ENCODE measurements at regions not wholly inside any gene's neighbourhood (a gene's known extent, or its start where the extent isn't known, plus 50 kb on each side); places are given as distances from the start of the nearest gene placed in this dataset.

DNA sequence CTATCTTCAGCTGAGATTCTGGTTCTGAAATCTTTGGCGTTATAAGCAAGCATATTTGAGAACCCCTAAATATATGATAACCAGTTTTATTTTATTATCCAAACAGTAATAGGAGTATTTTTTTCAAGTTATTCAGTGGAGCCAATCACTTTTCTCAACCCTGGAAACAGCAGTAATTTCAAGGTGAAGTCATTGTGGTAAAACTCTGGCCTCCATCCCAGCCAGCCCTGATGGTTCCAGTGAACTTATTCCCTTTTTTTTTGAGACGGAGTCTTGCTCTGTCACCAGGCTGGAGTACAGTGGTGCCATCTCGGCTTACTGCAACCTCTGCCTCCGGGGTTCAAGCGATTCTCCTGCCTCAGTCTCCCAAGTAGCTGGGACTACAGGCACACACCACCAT, 545.4 kb upstream of the IL12A start:
- Histone ChIP-seq H3K9ac (ENCODE audit: insufficient read length) (no peak overlapping the region), H3K4me3 (no peak overlapping the region), H3K27ac (no peak overlapping the region), H3K36me3 (ENCODE audit: insufficient read depth, low read length) (no peaks in the 10 kb centered on the region), H3K9me3 (ENCODE audit: low read depth, low read length) (no peaks in the 10 kb centered on the region)
- DNase-seq (ENCODE audit: low read depth, low spot score), result no peak
- TF ChIP-seq EZH2 (IDR thresholded peaks at IDR 0.05) (no peak), FOXP2 (optimal IDR thresholded peaks at IDR 0.05; ENCODE audit: control extremely low read depth, extremely low read length, insufficient read depth) (no peak), POLR2AphosphoS5 (IDR thresholded peaks at IDR 0.05; ENCODE audit: borderline replicate concordance, low read depth, low read length) (no peak)

DNA sequence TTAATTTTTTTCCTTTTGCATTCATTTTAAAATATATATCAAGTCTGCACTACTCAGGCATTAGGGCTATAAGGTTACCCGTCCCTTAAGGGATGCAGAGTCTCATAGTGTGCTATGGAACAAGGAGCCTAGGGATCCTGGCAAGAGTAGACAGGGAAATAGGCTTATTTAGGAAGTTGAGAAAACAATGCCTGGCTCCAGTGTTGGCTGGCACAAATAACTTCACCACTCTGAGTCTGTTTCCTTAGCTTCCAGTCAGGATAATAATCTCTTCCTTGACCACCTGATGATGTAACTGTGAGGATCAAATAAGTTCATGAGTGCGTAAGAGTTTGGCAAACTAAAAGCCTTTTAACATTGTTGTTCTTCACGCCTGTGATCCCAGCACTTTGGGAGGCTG, 540.8 kb upstream of the IL12A start:
- H3K36me3 ChIP-seq (ENCODE audit: insufficient read depth, low read length), result no peaks in the 10 kb centered on the region
- no peak overlapping the region for H3K9ac ChIP-seq (ENCODE audit: insufficient read length)
- H3K4me3 ChIP-seq, result no peak overlapping the region
- no peak overlapping the region for H3K27ac ChIP-seq
- no peaks in the 10 kb centered on the region for H3K9me3 ChIP-seq (ENCODE audit: low read depth, low read length)
- no peak for DNase-seq (ENCODE audit: low read depth, low spot score)
- TF ChIP-seq EZH2 (IDR thresholded peaks at IDR 0.05) (no peak), POLR2AphosphoS5 (IDR thresholded peaks at IDR 0.05; ENCODE audit: borderline replicate concordance, low read depth, low read length) (no peak), FOXP2 (optimal IDR thresholded peaks at IDR 0.05; ENCODE audit: control extremely low read depth, extremely low read length, insufficient read depth) (no peak)

DNA sequence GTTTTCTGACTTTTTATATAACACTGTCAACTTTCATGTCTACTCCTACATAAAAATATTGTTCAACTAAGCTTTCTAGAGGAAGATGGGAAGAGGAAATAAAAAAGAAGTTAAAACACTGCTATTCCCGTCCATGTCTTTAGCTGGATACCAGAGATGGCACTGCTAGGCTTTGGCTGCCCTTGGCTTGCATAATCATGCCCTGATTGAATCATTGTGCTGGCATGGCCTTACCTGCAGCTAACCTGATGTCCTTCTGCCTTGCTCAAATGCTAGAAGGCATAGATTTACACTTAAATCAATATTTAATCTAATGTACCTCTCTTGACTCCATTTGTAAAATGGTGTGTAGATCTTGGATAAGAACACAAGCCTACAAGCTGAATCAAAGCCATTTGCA, 539.7 kb upstream of the IL12A start:
- no peak for DNase-seq (ENCODE audit: low read depth, low spot score)
- TF ChIP-seq POLR2AphosphoS5 (IDR thresholded peaks at IDR 0.05; ENCODE audit: borderline replicate concordance, low read depth, low read length), result no peak
- TF ChIP-seq EZH2 (IDR thresholded peaks at IDR 0.05), result no peak
- no peak for TF ChIP-seq FOXP2 (optimal IDR thresholded peaks at IDR 0.05; ENCODE audit: control extremely low read depth, extremely low read length, insufficient read depth)

DNA sequence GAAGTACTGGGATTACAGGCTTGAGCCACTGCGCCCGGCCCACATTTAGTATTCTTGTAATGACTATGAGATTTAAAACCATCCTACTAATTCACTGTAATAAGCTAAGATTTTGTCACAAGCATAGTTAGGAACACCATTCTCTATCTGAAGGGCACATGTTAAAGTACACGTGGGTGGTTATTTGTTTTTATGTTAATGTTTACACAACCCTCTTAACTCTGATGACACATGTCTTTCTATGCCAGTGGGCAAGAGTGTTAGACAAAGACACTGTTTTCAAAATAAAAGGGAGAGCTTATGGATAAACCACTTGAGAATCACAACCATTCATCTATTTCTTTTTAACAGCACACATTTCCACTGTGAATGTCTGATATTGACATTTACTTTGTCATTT, 537.6 kb upstream of the IL12A start:
- no peaks in the 10 kb centered on the region for H3K36me3 ChIP-seq (ENCODE audit: insufficient read depth, low read length)
- no peak overlapping the region for H3K27ac ChIP-seq
- H3K4me3 ChIP-seq, result no peak overlapping the region
- no peaks in the 10 kb centered on the region for H3K9me3 ChIP-seq (ENCODE audit: low read depth, low read length)
- TF ChIP-seq FOXP2 (optimal IDR thresholded peaks at IDR 0.05; ENCODE audit: control extremely low read depth, extremely low read length, insufficient read depth) (no peak), POLR2AphosphoS5 (IDR thresholded peaks at IDR 0.05; ENCODE audit: borderline replicate concordance, low read depth, low read length) (no peak), EZH2 (IDR thresholded peaks at IDR 0.05) (no peak)
- no peak for DNase-seq (ENCODE audit: low read depth, low spot score)
- H3K9ac ChIP-seq (ENCODE audit: insufficient read length), result no peak overlapping the region

More for the DNA sequence above, 539.7 kb upstream of the IL12A start:
- Histone ChIP-seq H3K36me3 (ENCODE audit: insufficient read depth, low read length) (no peaks in the 10 kb centered on the region), H3K27ac (no peak overlapping the region), H3K9ac (ENCODE audit: insufficient read length) (no peak overlapping the region), H3K4me3 (no peak overlapping the region), H3K9me3 (ENCODE audit: low read depth, low read length) (no peaks in the 10 kb centered on the region)

DNA sequence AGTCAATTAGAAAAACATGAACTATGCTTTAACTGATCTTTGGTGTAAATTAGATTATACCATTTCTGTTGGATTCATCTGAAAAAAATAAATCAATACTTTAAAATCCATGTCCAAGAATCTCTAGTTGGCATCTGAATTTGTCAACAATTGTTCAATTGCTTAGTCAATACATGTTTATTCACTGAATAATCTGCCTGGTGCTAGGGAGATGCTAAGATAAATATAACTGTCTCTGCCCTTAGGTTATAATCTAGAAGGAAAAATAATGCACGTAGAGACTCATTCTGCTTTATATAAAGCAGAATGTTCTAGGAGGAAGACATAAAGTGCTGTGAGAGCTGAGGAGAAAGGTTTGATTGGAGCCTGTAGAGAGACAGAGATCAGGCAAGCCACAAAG, 537.2 kb upstream of the IL12A start:
- Histone ChIP-seq H3K27ac (no peak overlapping the region), H3K9me3 (ENCODE audit: low read depth, low read length) (no peaks in the 10 kb centered on the region), H3K9ac (ENCODE audit: insufficient read length) (no peak overlapping the region), H3K36me3 (ENCODE audit: insufficient read depth, low read length) (no peaks in the 10 kb centered on the region), H3K4me3 (no peak overlapping the region)
- TF ChIP-seq EZH2 (IDR thresholded peaks at IDR 0.05) (no peak), FOXP2 (optimal IDR thresholded peaks at IDR 0.05; ENCODE audit: control extremely low read depth, extremely low read length, insufficient read depth) (no peak), POLR2AphosphoS5 (IDR thresholded peaks at IDR 0.05; ENCODE audit: borderline replicate concordance, low read depth, low read length) (no peak)
- DNase-seq (ENCODE audit: low read depth, low spot score), result no peak

DNA sequence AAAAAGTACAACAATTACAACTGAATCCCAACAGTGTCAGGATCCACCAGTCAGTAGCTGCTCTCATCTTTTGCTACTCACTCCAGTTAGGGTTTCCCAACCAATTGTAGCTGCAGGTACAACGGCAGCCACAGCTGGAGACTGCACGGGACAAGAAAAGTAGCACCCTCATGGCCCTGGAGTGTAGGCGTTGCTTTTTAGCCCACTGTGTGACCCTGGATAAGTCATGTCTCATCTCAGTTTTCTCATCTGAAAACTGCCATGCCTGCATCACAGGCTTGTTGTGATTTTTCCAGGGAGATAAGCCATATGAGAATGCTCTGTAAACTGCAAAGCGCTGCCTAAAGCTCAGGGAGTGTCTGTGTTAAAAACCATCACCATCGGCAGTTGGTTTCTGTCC, 535.6 kb upstream of the IL12A start:
- H3K4me3 ChIP-seq, result no peak overlapping the region
- H3K9me3 ChIP-seq (ENCODE audit: low read depth, low read length), result no peaks in the 10 kb centered on the region
- DNase-seq (ENCODE audit: low read depth, low spot score), result no peak
- H3K36me3 ChIP-seq (ENCODE audit: insufficient read depth, low read length), result no peaks in the 10 kb centered on the region
- TF ChIP-seq FOXP2 (optimal IDR thresholded peaks at IDR 0.05; ENCODE audit: control extremely low read depth, extremely low read length, insufficient read depth) (no peak), EZH2 (IDR thresholded peaks at IDR 0.05) (no peak), POLR2AphosphoS5 (IDR thresholded peaks at IDR 0.05; ENCODE audit: borderline replicate concordance, low read depth, low read length) (no peak)
- H3K9ac ChIP-seq (ENCODE audit: insufficient read length), result no peak overlapping the region
- no peak overlapping the region for H3K27ac ChIP-seq

DNA sequence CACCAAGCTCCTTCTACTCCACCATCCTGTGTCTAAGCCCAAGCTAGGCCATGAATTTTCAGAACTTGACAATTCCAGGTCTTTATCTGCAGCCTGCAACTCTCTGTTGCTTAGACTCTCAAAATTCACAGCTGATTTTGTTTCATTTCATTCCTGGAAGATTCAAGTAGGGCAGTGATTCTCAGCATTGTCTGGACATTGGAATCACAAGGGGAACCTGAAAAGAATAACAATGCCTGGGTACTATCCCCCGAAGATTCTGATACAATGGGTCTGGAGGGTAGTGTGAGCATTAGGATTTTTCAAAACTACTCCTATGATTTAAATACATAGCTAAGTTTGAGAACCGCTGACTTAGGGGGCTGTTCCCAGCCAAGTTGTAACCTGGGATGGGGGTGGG, 534.7 kb upstream of the IL12A start:
- Histone ChIP-seq H3K9me3 (ENCODE audit: low read depth, low read length) (no peaks in the 10 kb centered on the region), H3K36me3 (ENCODE audit: insufficient read depth, low read length) (no peaks in the 10 kb centered on the region), H3K4me3 (no peak overlapping the region), H3K27ac (no peak overlapping the region), H3K9ac (ENCODE audit: insufficient read length) (no peak overlapping the region)
- no peak for DNase-seq (ENCODE audit: low read depth, low spot score)
- no peak for TF ChIP-seq EZH2 (IDR thresholded peaks at IDR 0.05)
- TF ChIP-seq FOXP2 (optimal IDR thresholded peaks at IDR 0.05; ENCODE audit: control extremely low read depth, extremely low read length, insufficient read depth), result no peak
- no peak for TF ChIP-seq POLR2AphosphoS5 (IDR thresholded peaks at IDR 0.05; ENCODE audit: borderline replicate concordance, low read depth, low read length)

DNA sequence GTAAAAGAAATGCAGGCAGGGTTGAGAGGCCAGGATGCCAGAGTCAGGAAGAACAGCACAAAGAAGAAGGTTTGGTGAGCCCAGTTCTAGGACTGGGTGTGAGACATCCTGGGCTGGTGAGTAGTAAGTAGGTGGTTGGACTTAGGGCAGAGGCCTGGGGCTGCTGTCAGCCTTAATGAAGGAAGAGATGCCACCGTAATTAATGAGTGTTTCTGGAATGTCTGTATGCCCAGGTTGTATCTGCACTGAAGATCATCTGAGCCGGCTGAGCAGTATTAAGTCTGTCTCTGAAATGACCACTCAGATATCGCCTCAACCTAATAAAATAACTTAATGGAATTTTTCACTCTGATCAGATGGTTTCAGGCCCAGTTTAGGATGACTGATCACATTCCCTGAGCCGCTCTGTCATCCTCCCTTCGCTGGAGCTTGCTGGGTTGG, 532.9 kb upstream of the IL12A start:
- Histone ChIP-seq H3K4me3 (no peak overlapping the region), H3K9me3 (ENCODE audit: low read depth, low read length) (no peaks in the 10 kb centered on the region), H3K27ac (no peak overlapping the region), H3K36me3 (ENCODE audit: insufficient read depth, low read length) (no peaks in the 10 kb centered on the region), H3K9ac (ENCODE audit: insufficient read length) (no peak overlapping the region)
- no peak for TF ChIP-seq FOXP2 (optimal IDR thresholded peaks at IDR 0.05; ENCODE audit: control extremely low read depth, extremely low read length, insufficient read depth)
- no peak for TF ChIP-seq EZH2 (IDR thresholded peaks at IDR 0.05)
- TF ChIP-seq POLR2AphosphoS5 (IDR thresholded peaks at IDR 0.05; ENCODE audit: borderline replicate concordance, low read depth, low read length), result no peak
- DNase-seq (ENCODE audit: low read depth, low spot score), result no peak

DNA sequence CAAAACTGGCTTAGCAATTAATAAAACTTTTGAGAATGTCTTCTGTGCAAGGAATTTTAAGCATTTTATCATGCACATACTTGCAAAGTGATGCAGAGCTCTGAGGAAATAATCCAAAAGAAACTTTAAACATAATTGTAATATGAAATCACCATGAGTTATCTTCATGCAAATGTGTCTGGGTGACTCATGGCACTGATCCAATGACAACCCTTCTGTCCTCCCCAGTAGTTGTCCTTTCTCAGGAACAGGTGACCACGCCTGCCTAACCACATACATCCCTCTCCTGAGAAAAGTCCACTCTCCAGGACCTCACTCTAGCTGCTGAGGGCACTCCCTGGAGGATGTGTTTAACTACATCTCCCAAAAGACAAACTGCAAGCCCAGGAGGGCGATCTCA, 530.6 kb upstream of the IL12A start:
- TF ChIP-seq EZH2 (IDR thresholded peaks at IDR 0.05) (no peak), FOXP2 (optimal IDR thresholded peaks at IDR 0.05; ENCODE audit: control extremely low read depth, extremely low read length, insufficient read depth) (no peak), POLR2AphosphoS5 (IDR thresholded peaks at IDR 0.05; ENCODE audit: borderline replicate concordance, low read depth, low read length) (no peak)
- H3K9me3 ChIP-seq (ENCODE audit: low read depth, low read length), result no peaks in the 10 kb centered on the region
- no peak overlapping the region for H3K4me3 ChIP-seq
- no peak overlapping the region for H3K27ac ChIP-seq
- no peaks in the 10 kb centered on the region for H3K36me3 ChIP-seq (ENCODE audit: insufficient read depth, low read length)
- no peak overlapping the region for H3K9ac ChIP-seq (ENCODE audit: insufficient read length)
- DNase-seq (ENCODE audit: low read depth, low spot score), result no peak

Measured in SK-N-MC (cell line).